IPS-20b (cell line): ENCODE measurements at regions not wholly inside any gene's neighbourhood (a gene's known extent, or its start where the extent isn't known, plus 50 kb on each side); places are given as distances from the start of the nearest gene placed in this dataset.

Experiments used
- H3K27ac ChIP-seq: one replicate; pipeline ENCODE4 v1.5.1; 2013; ENCODE audit warnings: low read length
- H3K27me3 ChIP-seq: 2 replicates; pipeline ENCODE4 v1.6.1; 2013; ENCODE audit warnings: mild to moderate bottlenecking, low read length, inconsistent platforms; ENCODE audit not compliant: insufficient read depth
- H3K36me3 ChIP-seq: 2 replicates; pipeline ENCODE4 v1.6.1; 2013; ENCODE audit warnings: low read depth, mild to moderate bottlenecking, inconsistent platforms, low read length, moderate library complexity; ENCODE audit not compliant: insufficient read depth
- H3K4me1 ChIP-seq: 2 replicates; pipeline ENCODE4 v1.6.1; 2013; ENCODE audit warnings: mild to moderate bottlenecking, control low read depth, inconsistent platforms, low read length, moderate library complexity; ENCODE audit not compliant: insufficient read depth
- H3K4me3 ChIP-seq: 2 replicates; pipeline ENCODE4 v1.5.1; 2013; ENCODE audit warnings: mild to moderate bottlenecking, low read length, inconsistent platforms
- H3K9ac ChIP-seq: 2 replicates; pipeline ENCODE4 v1.6.1; 2013; ENCODE audit warnings: low read depth, mild to moderate bottlenecking, inconsistent platforms, low read length, moderate library complexity
- H3K9me3 ChIP-seq: 2 replicates; pipeline ENCODE4 v1.6.1; 2013; ENCODE audit warnings: mild to moderate bottlenecking, low read depth, low read length, inconsistent platforms; ENCODE audit not compliant: insufficient read depth

- H3K27ac ChIP-seq = no peak overlapping the region
- no peak overlapping the region for H3K9ac ChIP-seq
- H3K4me3 ChIP-seq = no peak overlapping the region
- H3K4me1 ChIP-seq = no peaks in the 10 kb centered on the region
- H3K36me3 ChIP-seq = no peaks in the 10 kb centered on the region
- no peaks in the 10 kb centered on the region for H3K27me3 ChIP-seq
- H3K9me3 ChIP-seq = no peaks in the 10 kb centered on the region; the same call in 1 of the 2 replicates
Measured at GRCh38 chr10:29176845-29177832, 111.7 kb upstream of the LYZL1 start.

DNA sequence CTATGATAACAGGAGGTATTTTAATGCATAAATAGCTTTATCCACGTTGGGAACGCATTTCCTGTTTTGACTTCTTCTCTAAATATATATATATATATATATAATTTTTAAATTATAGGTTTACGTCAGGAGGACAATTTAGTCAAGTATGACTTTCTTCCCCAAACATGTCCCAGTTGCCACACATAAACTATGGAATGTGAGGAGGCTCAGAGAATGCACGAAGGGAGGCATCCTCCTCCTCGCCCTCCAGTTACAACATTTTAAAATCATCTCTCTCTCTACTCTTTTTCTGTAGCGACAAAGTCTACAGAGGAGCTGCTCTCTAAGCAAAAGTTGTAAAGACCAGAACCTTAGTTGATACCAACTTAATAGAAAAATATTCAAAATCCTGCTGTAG lies 106.9 kb upstream of the LYZL1 start:
- no peaks in the 10 kb centered on the region for H3K27me3 ChIP-seq
- no peaks in the 10 kb centered on the region for H3K36me3 ChIP-seq
- no peak overlapping the region for H3K27ac ChIP-seq
- peaks cover 4% of the 10 kb centered on the region; the same call in 1 of the 2 replicates for H3K4me1 ChIP-seq
- no peak overlapping the region for H3K9ac ChIP-seq
- no peak overlapping the region for H3K4me3 ChIP-seq
- H3K9me3 ChIP-seq = no peaks in the 10 kb centered on the region

GRCh38 chr10:29183301-29183945 lies 105.4 kb upstream of the LYZL1 start:
- no peaks in the 10 kb centered on the region for H3K9me3 ChIP-seq
- no peaks in the 10 kb centered on the region for H3K27me3 ChIP-seq
- H3K9ac ChIP-seq = no peak overlapping the region
- peaks cover 4% of the 10 kb centered on the region; the same call in 1 of the 2 replicates for H3K4me1 ChIP-seq
- no peak overlapping the region for H3K27ac ChIP-seq
- no peaks in the 10 kb centered on the region for H3K36me3 ChIP-seq
- no peak overlapping the region for H3K4me3 ChIP-seq

GRCh38 chr10:29184205-29185000 lies 104.5 kb upstream of the LYZL1 start:
- no peaks in the 10 kb centered on the region for H3K27me3 ChIP-seq
- no peak overlapping the region for H3K27ac ChIP-seq
- H3K9me3 ChIP-seq = no peaks in the 10 kb centered on the region
- peaks cover 4% of the 10 kb centered on the region; the same call in 1 of the 2 replicates for H3K4me1 ChIP-seq
- H3K4me3 ChIP-seq = no peak overlapping the region
- no peaks in the 10 kb centered on the region for H3K36me3 ChIP-seq
- H3K9ac ChIP-seq = no peak overlapping the region

DNA sequence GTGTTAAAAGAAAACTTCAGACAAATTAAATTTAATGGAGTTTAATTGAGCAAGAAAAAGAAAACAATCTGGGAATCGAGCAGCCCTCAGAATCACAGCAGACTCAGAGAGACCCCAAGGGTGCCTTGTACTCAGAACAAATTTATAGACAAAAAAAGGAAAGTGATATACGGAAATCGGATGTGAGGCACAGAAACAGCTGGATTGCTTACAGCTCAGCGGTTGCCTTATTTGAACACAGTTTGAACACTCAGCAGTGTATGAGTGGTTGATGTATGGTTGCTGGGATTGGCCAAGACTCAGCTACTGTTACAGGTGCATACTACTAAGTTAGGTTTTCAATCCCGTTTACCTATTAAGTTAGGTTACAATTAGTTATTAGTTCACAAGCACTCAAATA lies 103.8 kb upstream of the LYZL1 start:
- no peaks in the 10 kb centered on the region for H3K27me3 ChIP-seq
- peaks cover 4% of the 10 kb centered on the region; the same call in 1 of the 2 replicates for H3K4me1 ChIP-seq
- no peak overlapping the region for H3K4me3 ChIP-seq
- H3K27ac ChIP-seq = no peak overlapping the region
- no peaks in the 10 kb centered on the region for H3K36me3 ChIP-seq
- no peaks in the 10 kb centered on the region for H3K9me3 ChIP-seq
- H3K9ac ChIP-seq = no peak overlapping the region

DNA sequence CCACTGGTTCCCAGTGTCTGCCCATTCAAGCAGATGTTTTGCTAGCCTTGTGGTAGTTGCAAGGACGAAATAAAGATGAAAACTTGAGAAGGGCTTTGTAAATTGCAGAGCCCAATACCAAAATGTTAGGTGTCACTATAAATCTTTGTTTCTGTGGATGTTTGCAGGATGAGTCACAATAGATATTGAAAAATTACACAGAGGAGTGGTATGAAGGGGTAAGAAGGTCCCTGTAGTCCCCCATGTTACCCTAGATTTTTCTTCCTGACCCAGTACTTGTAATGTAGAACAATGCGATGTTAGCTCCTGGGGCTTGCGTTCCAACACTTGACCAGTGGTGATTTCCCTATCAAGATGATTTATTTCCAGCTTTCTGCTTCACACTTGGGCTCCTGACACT lies 102.6 kb upstream of the LYZL1 start:
- Histone ChIP-seq H3K9me3 (no peaks in the 10 kb centered on the region), H3K27ac (no peak overlapping the region), H3K36me3 (no peaks in the 10 kb centered on the region), H3K4me3 (no peak overlapping the region), H3K27me3 (no peaks in the 10 kb centered on the region), H3K9ac (no peak overlapping the region), H3K4me1 (peaks cover 4% of the 10 kb centered on the region; the same call in 1 of the 2 replicates)

GRCh38 chr10:29189256-29189655 lies 99.6 kb upstream of the LYZL1 start:
- H3K9me3 ChIP-seq = no peaks in the 10 kb centered on the region
- H3K4me1 ChIP-seq = no peaks in the 10 kb centered on the region
- H3K4me3 ChIP-seq = no peak overlapping the region
- no peak overlapping the region for H3K9ac ChIP-seq
- no peak overlapping the region for H3K27ac ChIP-seq
- H3K36me3 ChIP-seq = no peaks in the 10 kb centered on the region
- H3K27me3 ChIP-seq = no peaks in the 10 kb centered on the region

GRCh38 chr10:29191674-29192073 lies 97.2 kb upstream of the LYZL1 start:
- no peak overlapping the region for H3K9ac ChIP-seq
- no peaks in the 10 kb centered on the region for H3K4me1 ChIP-seq
- H3K27ac ChIP-seq = no peak overlapping the region
- H3K4me3 ChIP-seq = no peak overlapping the region
- no peaks in the 10 kb centered on the region for H3K36me3 ChIP-seq
- H3K9me3 ChIP-seq = no peaks in the 10 kb centered on the region; the same call in 1 of the 2 replicates
- no peaks in the 10 kb centered on the region for H3K27me3 ChIP-seq

DNA sequence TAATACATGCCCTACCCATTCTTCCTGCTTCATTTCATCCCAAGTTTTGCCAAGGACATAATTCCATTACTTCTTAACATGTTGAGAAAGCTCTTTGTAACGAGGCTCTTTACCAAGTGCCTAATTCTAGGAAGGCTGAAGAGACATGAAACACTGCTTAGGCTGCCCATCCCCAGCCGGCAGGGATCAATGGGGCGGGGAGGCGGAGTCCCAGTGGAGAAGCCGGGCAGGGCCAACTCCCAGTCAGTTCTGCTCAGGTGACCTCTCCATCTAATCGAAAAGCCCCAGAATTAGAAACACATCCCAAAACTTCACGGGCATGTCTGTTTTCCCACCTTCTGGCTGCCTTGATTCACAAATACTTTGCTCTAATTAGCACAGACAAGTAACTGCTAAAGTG lies 89.5 kb upstream of the LYZL1 start:
- Histone ChIP-seq H3K27me3 (no peaks in the 10 kb centered on the region), H3K4me1 (peaks cover 12% of the 10 kb centered on the region), H3K9me3 (no peaks in the 10 kb centered on the region; the same call in 1 of the 2 replicates), H3K36me3 (no peaks in the 10 kb centered on the region), H3K4me3 (no peak overlapping the region), H3K9ac (no peak overlapping the region), H3K27ac (no peak overlapping the region)

DNA sequence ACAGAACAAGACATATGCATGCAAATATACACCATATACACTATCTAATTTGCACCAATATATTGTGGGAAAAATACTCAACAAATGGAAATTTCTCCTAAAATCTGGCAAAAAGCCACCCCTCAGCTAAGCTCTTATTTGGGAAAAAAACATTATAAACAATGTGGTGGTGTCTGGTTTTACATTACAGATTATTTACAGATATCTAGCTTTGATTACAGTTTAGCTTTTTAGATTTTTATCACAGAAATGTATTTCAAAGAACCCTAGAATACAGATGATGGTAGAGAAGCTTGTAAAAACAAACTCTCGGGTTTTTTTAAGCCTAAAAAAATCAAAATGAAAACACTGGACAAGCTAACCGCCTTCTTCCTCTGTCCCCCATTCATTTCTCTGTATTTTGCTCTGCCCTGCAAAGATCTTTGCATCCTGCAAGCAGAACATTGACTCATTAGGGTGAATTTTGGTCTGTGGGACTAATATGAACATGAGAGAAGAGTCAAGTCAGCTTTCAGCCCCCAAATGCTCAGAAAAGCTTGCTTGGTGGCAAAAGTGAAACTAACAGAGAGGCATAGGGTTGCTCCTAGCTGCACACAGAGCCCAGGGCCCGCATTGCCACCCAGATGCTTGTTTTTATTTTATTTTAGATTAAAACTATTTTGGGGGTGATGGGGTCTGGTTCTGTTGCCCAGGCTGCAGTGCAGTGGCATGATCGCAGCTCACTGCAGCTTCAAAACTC lies 88.8 kb upstream of the LYZL1 start:
- Histone ChIP-seq H3K36me3 (no peaks in the 10 kb centered on the region), H3K9ac (no peak overlapping the region), H3K4me3 (no peak overlapping the region), H3K4me1 (peaks cover 17% of the 10 kb centered on the region), H3K27ac (no peak overlapping the region), H3K27me3 (no peaks in the 10 kb centered on the region), H3K9me3 (no peaks in the 10 kb centered on the region)

- Histone ChIP-seq H3K27me3 (no peaks in the 10 kb centered on the region), H3K4me1 (peaks cover 22% of the 10 kb centered on the region), H3K4me3 (no peak overlapping the region), H3K9ac (no peak overlapping the region), H3K27ac (no peak overlapping the region), H3K9me3 (no peaks in the 10 kb centered on the region), H3K36me3 (no peaks in the 10 kb centered on the region)
Measured at GRCh38 chr10:29202386-29202940, 86.4 kb upstream of the LYZL1 start.
